GM23248 (cell line): ENCODE measurements at regions not wholly inside any gene's neighbourhood (a gene's known extent, or its start where the extent isn't known, plus 50 kb on each side); places are given as distances from the start of the nearest gene placed in this dataset.

ENCODE experiments used
- DNase-seq: peaks from one replicate; pipeline ENCODE4 v3.0.0-alpha.2; 2015
- H2AFZ ChIP-seq: fragments of 200-600 bp; sonication (generic); 2 replicates; pipeline ENCODE4 v1.6.1; 2016; ENCODE audit warnings: antibody characterized with exemption
- H3F3A ChIP-seq: fragments of 200-600 bp; sonication (generic); 2 replicates; pipeline ENCODE4 v1.6.1; 2016; ENCODE audit warnings: mild to moderate bottlenecking, antibody characterized with exemption, mixed run types; ENCODE audit not compliant: insufficient read depth
- H3K27ac ChIP-seq: fragments of 200-600 bp; sonication (generic); 2 replicates; pipeline ENCODE4 v1.5.1; 2016; ENCODE audit warnings: mild to moderate bottlenecking
- H3K27me3 ChIP-seq: fragments of 200-600 bp; sonication (generic); replicated peaks from 2 replicates; pipeline ENCODE4 v1.6.1; 2016; ENCODE audit warnings: mild to moderate bottlenecking; ENCODE audit not compliant: insufficient read depth
- H3K36me3 ChIP-seq: fragments of 200-600 bp; sonication (generic); 2 replicates; pipeline ENCODE4 v1.6.1; 2016; ENCODE audit warnings: low read depth, mild to moderate bottlenecking
- H3K4me1 ChIP-seq: fragments of 200-600 bp; sonication (generic); 2 replicates; pipeline ENCODE4 v1.6.1; 2016; ENCODE audit warnings: mild to moderate bottlenecking; ENCODE audit not compliant: insufficient read depth
- H3K4me2 ChIP-seq: fragments of 200-600 bp; sonication (generic); one replicate; pipeline ENCODE4 v1.6.1; 2016; ENCODE audit warnings: mild to moderate bottlenecking; ENCODE audit not compliant: unreplicated experiment
- H3K4me3 ChIP-seq: fragments of 200-600 bp; sonication (generic); 2 replicates; pipeline ENCODE4 v1.5.1; 2016; ENCODE audit warnings: mild to moderate bottlenecking
- H3K79me2 ChIP-seq: fragments of 200-600 bp; sonication (generic); 2 replicates; pipeline ENCODE4 v1.6.1; 2016; ENCODE audit warnings: mild to moderate bottlenecking; ENCODE audit not compliant: insufficient read depth
- H3K9ac ChIP-seq: fragments of 200-600 bp; sonication (generic); 2 replicates; pipeline ENCODE4 v1.6.1; 2016; ENCODE audit warnings: mild to moderate bottlenecking
- H3K9me2 ChIP-seq: fragments of 200-600 bp; sonication (generic); 2 replicates; pipeline ENCODE4 v1.6.1; 2016; ENCODE audit warnings: mixed run types, mild to moderate bottlenecking, moderate library complexity; ENCODE audit not compliant: insufficient read depth
- H3K9me3 ChIP-seq: fragments of 200-600 bp; sonication (generic); one replicate; pipeline ENCODE4 v1.6.1; 2017; ENCODE audit warnings: low read depth
- H4K20me1 ChIP-seq: fragments of 200-600 bp; sonication (generic); 2 replicates; pipeline ENCODE4 v1.6.0; 2016; ENCODE audit not compliant: insufficient read depth
- EZH2 ChIP-seq: fragments of 200-600 bp; sonication (generic); IDR thresholded peaks from 2 replicates; pipeline ENCODE4 v1.6.1; 2018; ENCODE audit warnings: antibody characterized with exemption, mild to moderate bottlenecking; ENCODE audit not compliant: insufficient read depth, poor library complexity, severe bottlenecking
- EZH2phosphoT487 ChIP-seq: fragments of 200-600 bp; sonication (generic); IDR thresholded peaks from 2 replicates; pipeline ENCODE4 v1.6.1; 2018; ENCODE audit warnings: antibody characterized with exemption, moderate library complexity, mild to moderate bottlenecking, low read depth; ENCODE audit not compliant: insufficient read depth
- WGBS, 2 experiments: methylation state at CpG; one replicate each; pipeline ENCODE4 v1.1.6; 2015 to 2017; ENCODE audit warnings: low lambda C conversion rate in 2 of 2, low coverage in 1 of 2; ENCODE audit errors: missing lambda C conversion rate in 2 of 2; 5-methylcytosine and 5-hydroxymethylcytosine counted together
- in situ Hi-C: fragments of 300-500 bp; cut with MboI; formaldehyde crosslinking; loops from 2 replicates; pipeline ENCODE4 v1.15.0; 2020

DNA sequence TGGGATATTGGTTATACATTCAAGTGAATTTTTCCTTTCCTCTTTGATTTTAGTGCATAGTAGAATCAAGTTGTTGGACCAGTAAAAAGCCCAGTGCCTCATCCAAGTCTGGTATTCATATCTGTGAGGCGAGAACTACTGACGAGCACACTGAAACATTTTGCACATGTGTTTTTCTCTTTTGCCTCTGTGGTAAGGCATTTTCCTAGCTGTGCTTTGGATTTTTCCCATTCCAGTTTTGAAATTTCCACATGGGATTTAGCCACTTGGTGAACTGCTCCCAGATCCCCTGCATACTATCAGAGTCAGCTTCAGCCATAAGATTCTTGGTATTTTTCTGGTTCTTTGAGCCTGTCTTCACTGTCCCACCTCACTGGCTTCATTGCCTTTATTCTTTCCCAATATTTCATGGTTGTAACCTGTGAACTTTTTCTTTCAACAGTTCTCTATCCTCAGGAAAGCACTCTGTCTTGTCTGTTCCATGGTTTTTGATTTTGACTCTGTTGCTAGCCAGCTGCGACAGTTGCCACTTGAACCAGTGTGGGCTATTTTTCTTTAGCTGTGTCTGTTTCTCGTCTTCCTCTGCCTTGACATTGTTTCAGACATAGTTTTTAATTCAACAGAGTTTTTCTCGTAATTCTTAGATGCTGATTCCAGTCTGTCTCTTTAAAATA is 239.0 kb downstream of the REEP3 start:
- no peaks in the 10 kb centered on the region for H3K9me3 ChIP-seq
- no peaks in the 10 kb centered on the region for H3K36me3 ChIP-seq
- no peak overlapping the region for H3K9ac ChIP-seq
- no peak for TF ChIP-seq EZH2
- TF ChIP-seq EZH2phosphoT487, result no peak
- H4K20me1 ChIP-seq, result no peaks in the 10 kb centered on the region
- H3K9me2 ChIP-seq, result no peaks in the 10 kb centered on the region
- H2AFZ ChIP-seq, result no peak overlapping the region
- no peaks in the 10 kb centered on the region for H3F3A ChIP-seq
- in situ Hi-C loops, result no loop called here
- WGBS, 2 experiments, result 24 to 31% methylated on average over 5 of the region's 5 CpGs
- no peaks in the 10 kb centered on the region; the same call in 1 of the 2 replicates for H3K4me1 ChIP-seq
- DNase-seq, result peak; percentile 23
- no peaks in the 10 kb centered on the region for H3K27me3 ChIP-seq
- no peak overlapping the region for H3K4me2 ChIP-seq
- H3K4me3 ChIP-seq, result no peak overlapping the region
- no peak overlapping the region for H3K27ac ChIP-seq
- H3K79me2 ChIP-seq, result no peaks in the 10 kb centered on the region

DNA sequence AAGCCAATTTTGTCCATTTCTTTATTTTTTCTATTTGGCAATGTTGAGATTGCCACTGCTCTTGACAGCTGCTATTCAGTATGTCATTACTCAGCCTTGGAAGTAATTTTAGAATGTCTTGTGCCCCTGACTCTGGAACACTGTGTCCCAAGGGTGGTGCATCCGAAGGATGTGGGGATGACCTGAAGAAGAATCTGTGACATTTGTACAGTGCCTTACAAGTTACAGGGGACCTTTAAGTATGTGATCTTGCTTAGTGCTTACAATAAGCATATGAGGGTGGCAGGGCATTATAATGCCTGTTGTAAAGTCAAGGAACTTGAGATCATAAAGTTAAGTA is 239.5 kb downstream of the REEP3 start:
- H3K9me2 ChIP-seq, result no peaks in the 10 kb centered on the region
- no peaks in the 10 kb centered on the region for H3F3A ChIP-seq
- no peaks in the 10 kb centered on the region for H3K79me2 ChIP-seq
- H3K27me3 ChIP-seq, result no peaks in the 10 kb centered on the region
- H3K9me3 ChIP-seq, result no peaks in the 10 kb centered on the region
- H3K27ac ChIP-seq, result no peak overlapping the region
- no peak for DNase-seq
- H3K9ac ChIP-seq, result no peak overlapping the region
- TF ChIP-seq EZH2 (no peak), EZH2phosphoT487 (no peak)
- H2AFZ ChIP-seq, result no peak overlapping the region
- in situ Hi-C loops, result no loop called here
- no peaks in the 10 kb centered on the region for H4K20me1 ChIP-seq
- H3K36me3 ChIP-seq, result no peaks in the 10 kb centered on the region
- H3K4me1 ChIP-seq, result no peaks in the 10 kb centered on the region; the same call in 1 of the 2 replicates
- H3K4me3 ChIP-seq, result no peak overlapping the region
- 4 to 13% methylated on average over 1 of the region's 1 CpG for WGBS, 2 experiments
- no peak overlapping the region for H3K4me2 ChIP-seq

GRCh38 chr10:63761243-63761642 is 240.0 kb downstream of the REEP3 start:
- H3K9ac ChIP-seq, result no peak overlapping the region
- no peak overlapping the region for H2AFZ ChIP-seq
- H3K4me3 ChIP-seq, result no peak overlapping the region
- peaks cover under 1% of the 10 kb centered on the region; the same call in 1 of the 2 replicates for H3K4me1 ChIP-seq
- DNase-seq, result no peak
- H3K9me2 ChIP-seq, result no peaks in the 10 kb centered on the region
- no peak overlapping the region for H3K4me2 ChIP-seq
- no peak overlapping the region for H3K27ac ChIP-seq
- no peaks in the 10 kb centered on the region for H3K36me3 ChIP-seq
- no peaks in the 10 kb centered on the region for H3K79me2 ChIP-seq
- H3F3A ChIP-seq, result no peaks in the 10 kb centered on the region
- H4K20me1 ChIP-seq, result no peaks in the 10 kb centered on the region
- no peaks in the 10 kb centered on the region for H3K9me3 ChIP-seq
- in situ Hi-C loops, result no loop called here
- no peak for TF ChIP-seq EZH2
- no peak for TF ChIP-seq EZH2phosphoT487
- H3K27me3 ChIP-seq, result no peaks in the 10 kb centered on the region
- WGBS, 2 experiments, result 70 to 73% methylated on average over 2 of the region's 2 CpGs

DNA sequence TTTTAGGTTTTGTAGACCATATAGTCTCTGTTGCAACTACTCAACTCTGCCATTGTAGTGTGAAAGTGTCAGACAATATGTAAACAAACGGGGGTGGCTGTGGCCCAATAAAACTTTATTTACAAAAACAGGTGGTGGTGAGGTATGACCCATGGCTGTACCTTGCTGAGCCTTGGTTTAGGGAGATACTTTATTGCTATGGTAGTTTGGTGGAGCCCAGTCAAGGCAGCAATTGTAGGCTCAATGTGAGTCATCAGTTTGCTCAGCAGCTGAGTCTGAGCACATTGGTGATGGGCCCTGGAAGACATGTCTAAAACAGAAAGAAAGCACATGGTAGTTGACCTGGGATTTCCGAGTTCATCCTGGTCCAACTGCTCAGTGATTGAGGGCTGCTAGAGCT is 242.5 kb downstream of the REEP3 start:
- Histone ChIP-seq H3K27ac (no peak overlapping the region), H2AFZ (no peak overlapping the region), H3K4me3 (no peak overlapping the region), H3K79me2 (no peaks in the 10 kb centered on the region), H3F3A (no peaks in the 10 kb centered on the region), H3K4me1 (peaks cover 18% of the 10 kb centered on the region), H3K36me3 (no peaks in the 10 kb centered on the region), H3K27me3 (no peaks in the 10 kb centered on the region), H3K9ac (no peak overlapping the region), H4K20me1 (no peaks in the 10 kb centered on the region), H3K9me3 (no peaks in the 10 kb centered on the region), H3K9me2 (no peaks in the 10 kb centered on the region), H3K4me2 (no peak overlapping the region)
- WGBS, 2 experiments, result 80 to 90% methylated on average over 2 of the region's 2 CpGs
- in situ Hi-C loops, result no loop called here
- peak; percentile 46 for DNase-seq
- no peak for TF ChIP-seq EZH2
- no peak for TF ChIP-seq EZH2phosphoT487

DNA sequence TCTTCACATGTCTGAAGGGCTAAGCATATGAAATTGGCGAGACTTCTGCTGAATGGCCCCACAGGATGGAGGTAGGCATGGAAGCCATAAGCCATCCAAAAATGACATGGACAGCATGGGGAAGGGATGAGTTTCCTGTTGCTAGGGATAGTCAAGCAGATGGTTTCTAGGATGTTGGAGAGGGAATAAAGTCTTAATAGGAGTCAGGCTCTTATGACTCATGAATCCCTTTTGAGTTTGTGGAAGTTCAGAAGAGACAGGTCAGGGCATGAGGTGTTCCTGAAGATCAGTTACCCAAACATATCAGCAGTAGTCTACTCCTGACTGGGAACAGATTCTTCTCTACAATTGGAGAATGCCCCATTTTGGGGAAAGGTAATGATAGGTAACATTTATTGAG is 243.9 kb downstream of the REEP3 start:
- TF ChIP-seq EZH2 (no peak), EZH2phosphoT487 (no peak)
- Histone ChIP-seq H3K27ac (no peak overlapping the region), H4K20me1 (no peaks in the 10 kb centered on the region), H3K4me3 (no peak overlapping the region), H2AFZ (no peak overlapping the region), H3K27me3 (no peaks in the 10 kb centered on the region), H3K9me3 (no peaks in the 10 kb centered on the region), H3K4me2 (no peak overlapping the region), H3K4me1 (peaks cover 18% of the 10 kb centered on the region), H3K36me3 (no peaks in the 10 kb centered on the region), H3K79me2 (no peaks in the 10 kb centered on the region), H3F3A (no peaks in the 10 kb centered on the region), H3K9me2 (no peaks in the 10 kb centered on the region), H3K9ac (no peak overlapping the region)
- WGBS, 2 experiments, result 94 to 100% methylated on average over 1 of the region's 1 CpG
- peak; percentile 64 for DNase-seq
- in situ Hi-C loops, result no loop called here
